Thyroid gland (tissue), 4 donors: ENCODE measurements at regions not wholly inside any gene's neighbourhood (a gene's known extent, or its start where the extent isn't known, plus 50 kb on each side); places are given as distances from the start of the nearest gene placed in this dataset.
"Not testable (repeated sequence)": the region's sequence is repeated elsewhere in the genome, so short reads cannot be mapped to it uniquely, and the experiment has no call there.

ENCODE experiments used
- DNase-seq, 2 donors: peaks; one replicate each; pipeline ENCODE4 v3.0.0-alpha.2; 2019
- H3K27ac ChIP-seq, 3 donors: fragments of 200-600 bp; sonication (generic); 1 replicate in 2 of 3; 2 replicates in 1 of 3; pipeline ENCODE4 v1.5.1; 2016 to 2019; ENCODE audit warnings: mild to moderate bottlenecking in 1 of 3, moderate library complexity in 1 of 3
- H3K27me3 ChIP-seq: fragments of 200-600 bp; sonication (generic); one replicate; pipeline ENCODE4 v1.5.1; 2019
- H3K36me3 ChIP-seq, 2 donors: fragments of 200-600 bp; sonication (generic); one replicate each; pipeline ENCODE4 v1.5.1; 2016 to 2019
- H3K4me1 ChIP-seq, 2 donors: fragments of 200-600 bp; sonication (generic); one replicate each; pipeline ENCODE4 v1.5.1; 2017 to 2019
- H3K4me3 ChIP-seq, 3 donors: fragments of 200-600 bp; sonication (generic); replicated peaks in 1 of 3; 1 replicate in 2 of 3; 2 replicates in 1 of 3; pipeline ENCODE4 v1.5.1; 2016; ENCODE audit warnings: mild to moderate bottlenecking in 1 of 3
- H3K9me3 ChIP-seq: fragments of 200-600 bp; sonication (generic); one replicate; pipeline ENCODE4 v1.5.1; 2017
- CTCF ChIP-seq, 6 experiments: fragments of 200-600 bp in 3 of 6; fragments of 450-650 bp in 3 of 6; sonication (generic) in 3 of 6; IDR thresholded peaks; one replicate each; pipeline ENCODE4 v1.5.1; 2016 to 2019; ENCODE audit warnings: antibody characterized with exemption in 6 of 6, mild to moderate bottlenecking in 2 of 6, inconsistent platforms in 1 of 6, moderate library complexity in 1 of 6
- POLR2A ChIP-seq, 2 donors: fragments of 450-650 bp; IDR thresholded peaks; one replicate each; pipeline ENCODE4 v1.6.1; 2017; ENCODE audit warnings: antibody characterized with exemption in 2 of 2, mild to moderate bottlenecking in 2 of 2, moderate library complexity in 1 of 2
- WGBS, 2 donors: methylation state at CpG; one replicate each; pipeline ENCODE4 v1.1.5; 2017; 5-methylcytosine and 5-hydroxymethylcytosine counted together
- intact Hi-C: fragments of 100-400 bp; cut with DNase I; formaldehyde crosslinking; loops from one replicate; pipeline ENCODE4 v1.15.1; 2023

- Histone ChIP-seq H3K27ac (no peak overlapping the region), H3K36me3 (no peaks in the 10 kb centered on the region), H3K4me1 (no peaks in the 10 kb centered on the region), H3K9me3 (no peaks in the 10 kb centered on the region), H3K4me3 (no peak overlapping the region), H3K27me3 (no peaks in the 10 kb centered on the region)
- WGBS, 2 donors = 74 to 78% methylated on average over 18 of the region's 18 CpGs
- intact Hi-C loops = no loop called here
- TF ChIP-seq POLR2A (IDR thresholded peaks at IDR 0.05) (no peak), CTCF (IDR thresholded peaks at IDR 0.05) (no peak)
- DNase-seq = no peak
These were observed 346.3 kb upstream of the DEFB115 start for GRCh38 chr20:30910937-30911725.

- H3K27me3 ChIP-seq, intact Hi-C loops, H3K4me1 ChIP-seq, H3K9me3 ChIP-seq, H3K4me3 ChIP-seq, H3K27ac ChIP-seq, H3K36me3 ChIP-seq, DNase-seq: not testable (repeated sequence)
- WGBS, 2 donors = 14 to 15% methylated on average over 41 of the region's 41 CpGs
These were observed 345.4 kb upstream of the DEFB115 start for GRCh38 chr20:30911832-30912660.

GRCh38 chr20:30912661-30913026 lies 344.8 kb upstream of the DEFB115 start:
- H3K27ac ChIP-seq, H3K27me3 ChIP-seq, intact Hi-C loops, H3K4me1 ChIP-seq, H3K9me3 ChIP-seq, H3K4me3 ChIP-seq, DNase-seq, H3K36me3 ChIP-seq: not testable (repeated sequence)
- 3 to 11% methylated on average over 12 of the region's 12 CpGs for WGBS, 2 donors

GRCh38 chr20:30916404-30916803 lies 341.1 kb upstream of the DEFB115 start:
- H3K36me3 ChIP-seq, DNase-seq, H3K27ac ChIP-seq, intact Hi-C loops, H3K27me3 ChIP-seq, H3K9me3 ChIP-seq, H3K4me3 ChIP-seq, H3K4me1 ChIP-seq: not testable (repeated sequence)
- 91% methylated on average over 5 of the region's 5 CpGs for WGBS, 2 donors

GRCh38 chr20:30919514-30920188 lies 337.8 kb upstream of the DEFB115 start:
- DNase-seq = no peak

More at GRCh38 chr20:30919514-30920188, 337.8 kb upstream of the DEFB115 start:
- no peaks in the 10 kb centered on the region for H3K9me3 ChIP-seq
- H3K27me3 ChIP-seq = no peaks in the 10 kb centered on the region
- intact Hi-C loops = no loop called here
- H3K27ac ChIP-seq = no peak overlapping the region
- no peak for TF ChIP-seq CTCF (IDR thresholded peaks at IDR 0.05)
- H3K4me1 ChIP-seq = no peaks in the 10 kb centered on the region
- no peak overlapping the region for H3K4me3 ChIP-seq
- 86 to 89% methylated on average over 23 to 28 of the region's 31 CpGs for WGBS, 2 donors
- no peaks in the 10 kb centered on the region for H3K36me3 ChIP-seq
